GM21360 (cell line): ENCODE measurements at regions not wholly inside any gene's neighbourhood (a gene's known extent, or its start where the extent isn't known, plus 50 kb on each side); places are given as distances from the start of the nearest gene placed in this dataset.
"Not testable (repeated sequence)": the region's sequence is repeated elsewhere in the genome, so short reads cannot be mapped to it uniquely, and the experiment has no call there.

Experiments
- ATAC-seq: cut with Tn5 transposase; IDR thresholded peaks from one replicate; pipeline ENCODE4 v1.9.1; 2021; ENCODE audit warnings: mild to moderate bottlenecking, moderate library complexity; ENCODE audit not compliant: unreplicated experiment

DNA sequence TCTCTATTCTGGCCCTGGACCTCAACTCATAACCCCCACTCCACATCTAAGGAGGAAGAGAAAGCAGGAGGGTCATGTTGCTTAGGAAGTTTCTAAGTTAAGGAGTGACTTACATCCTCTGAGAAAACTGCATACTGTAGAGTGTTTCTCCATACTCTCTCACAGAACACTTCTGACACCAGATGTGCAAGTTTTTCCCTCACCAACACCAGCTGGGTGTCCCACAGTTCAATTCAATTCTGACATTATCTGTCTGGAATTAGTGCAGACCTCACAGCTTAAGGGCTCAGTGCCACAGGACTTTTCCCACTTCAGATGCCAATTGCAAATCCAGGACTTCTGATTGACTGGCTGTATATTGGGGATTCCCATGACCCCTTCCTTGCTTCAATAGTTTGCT lies 89.0 kb upstream of the SFRP2 start:
- ATAC-seq, result no peak

DNA sequence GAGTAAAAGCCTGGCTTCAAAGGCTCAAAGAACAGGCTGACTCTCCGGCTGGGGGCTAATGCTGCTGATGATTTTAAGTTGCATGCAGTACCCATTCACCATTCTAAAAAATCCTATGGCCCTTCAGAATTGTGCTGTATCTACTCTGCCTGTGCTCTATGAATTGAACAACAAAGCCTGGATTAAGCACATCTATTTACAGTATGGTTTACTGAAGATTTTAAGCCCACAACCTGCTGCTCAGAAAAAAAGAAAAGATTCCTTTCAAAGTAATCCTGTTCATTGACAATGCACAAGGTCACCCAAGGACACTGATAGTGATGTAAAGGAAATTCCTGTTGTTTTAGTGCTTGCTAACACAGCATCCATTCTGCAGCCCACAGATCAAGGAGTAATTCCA lies 84.9 kb upstream of the SFRP2 start:
- no peak for ATAC-seq

DNA sequence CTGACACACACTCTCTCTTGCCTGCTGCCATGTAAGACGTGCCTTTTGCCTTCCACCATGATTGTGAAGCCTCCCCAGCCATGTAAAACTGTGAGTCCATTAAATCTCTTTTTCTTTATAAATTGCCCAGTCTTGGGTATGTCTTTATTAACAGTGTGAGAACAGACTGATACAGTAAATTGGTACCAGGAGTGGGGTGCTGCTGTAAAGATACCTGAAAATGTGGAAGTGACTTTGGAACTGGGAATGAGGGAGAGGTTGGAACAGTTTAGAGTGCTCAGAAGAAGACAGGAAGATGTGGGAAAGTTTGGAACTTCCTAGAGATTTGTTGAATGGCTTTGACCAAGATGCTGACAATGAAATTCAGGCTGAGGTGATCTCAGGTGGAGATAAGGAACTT lies 77.9 kb upstream of the SFRP2 start:
- not testable (repeated sequence) for ATAC-seq

DNA sequence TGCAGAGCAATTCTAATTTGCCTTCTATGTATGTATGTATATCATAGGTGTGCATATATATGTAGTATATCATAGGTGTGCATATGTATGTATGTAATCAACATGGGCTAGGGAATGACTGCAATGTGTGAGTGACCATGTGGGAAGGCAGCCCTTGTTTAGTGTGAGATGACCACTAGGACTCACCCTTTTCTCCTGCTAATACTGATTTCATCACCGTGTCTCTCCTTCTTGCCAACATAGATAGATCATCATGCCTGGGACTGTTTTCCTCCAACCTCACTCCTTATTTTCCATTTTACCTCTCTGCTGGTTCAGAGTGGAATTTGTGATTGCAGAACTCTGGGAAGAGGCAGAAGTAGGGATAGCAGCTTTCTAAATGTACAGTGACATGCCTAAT lies 63.6 kb upstream of the SFRP2 start:
- no peak for ATAC-seq

DNA sequence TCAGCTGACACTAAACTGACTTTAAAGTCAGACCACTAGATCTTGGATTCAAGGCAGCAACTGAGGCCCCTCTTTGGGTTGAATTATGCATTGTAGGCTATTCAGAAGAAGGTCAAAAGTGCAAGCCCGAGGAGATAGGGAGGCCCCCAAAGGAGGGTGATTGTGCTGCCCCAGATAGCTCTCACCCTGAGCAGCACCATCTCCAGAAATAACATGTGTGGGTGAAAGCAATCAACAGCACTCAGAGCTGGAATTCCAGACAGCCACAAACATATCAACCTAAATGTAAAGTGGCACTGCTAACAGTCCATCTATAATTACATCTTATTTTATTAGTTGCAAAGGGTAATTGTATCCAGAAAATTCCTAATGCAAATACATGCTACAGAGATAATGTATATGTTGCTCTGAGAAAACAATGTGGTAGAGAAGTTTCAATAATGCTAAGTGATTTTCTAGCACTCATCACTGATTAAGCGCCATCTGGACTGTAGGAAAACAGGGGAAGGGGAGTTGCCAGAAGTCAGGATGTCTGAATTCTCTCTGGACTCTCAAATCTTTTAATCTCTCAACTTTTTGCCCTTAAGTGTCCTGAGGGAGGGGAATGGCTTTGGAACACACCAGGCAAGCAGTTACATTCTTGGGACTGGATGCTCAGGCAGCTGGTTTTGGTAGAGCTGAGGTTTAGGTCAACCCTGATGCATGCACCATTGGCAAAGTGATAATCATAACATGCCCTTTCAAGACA lies 61.8 kb upstream of the SFRP2 start:
- no peak for ATAC-seq

DNA sequence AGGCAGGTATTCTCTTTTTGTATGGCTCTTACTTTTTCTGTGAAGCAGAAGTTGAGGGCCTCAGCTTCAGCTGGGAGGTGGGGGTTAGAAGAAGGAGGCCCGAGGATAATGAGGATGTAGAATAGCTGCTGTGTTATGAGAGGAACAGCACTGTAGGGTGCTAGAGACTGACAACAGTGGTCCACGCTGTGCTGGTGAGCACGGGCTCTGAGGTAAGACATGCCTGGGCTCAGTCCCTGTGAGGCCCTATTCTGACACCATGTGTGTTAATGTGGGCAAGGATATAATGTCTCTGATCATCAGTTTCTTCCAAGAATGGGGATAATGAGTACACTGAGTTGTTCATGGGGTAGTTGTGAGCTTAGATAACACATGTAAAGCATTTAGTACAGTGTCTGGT lies 55.3 kb upstream of the SFRP2 start:
- ATAC-seq, result no peak
